ENCODE measurements at regions not wholly inside any gene's neighbourhood (a gene's known extent, or its start where the extent isn't known, plus 50 kb on each side); places are given as distances from the start of the nearest gene placed in this dataset.
"Not testable (repeated sequence)": the region's sequence is repeated elsewhere in the genome, so short reads cannot be mapped to it uniquely, and the experiment has no call there.

- H3K4me1 ChIP-seq (ENCODE audit: control insufficient read depth, insufficient read depth, low read length): no peaks in the 10 kb centered on the region
- H3K36me3 ChIP-seq (ENCODE audit: control insufficient read depth, insufficient read depth, low read length): no peaks in the 10 kb centered on the region
- no peaks in the 10 kb centered on the region for H3K9me3 ChIP-seq (ENCODE audit: control insufficient read depth, insufficient read depth, low read length)
- DNase-seq (ENCODE audit: low read depth, low spot score): no peak
- no peaks in the 10 kb centered on the region for H3K27me3 ChIP-seq (ENCODE audit: control insufficient read depth, insufficient read depth, low read length)
- WGBS (ENCODE audit: insufficient coverage, insufficient read length): no CpG with 5 or more reads among the region's 2 CpGs
- no peak overlapping the region for H3K4me3 ChIP-seq (ENCODE audit: low read length)
- no peak overlapping the region for H3K27ac ChIP-seq (ENCODE audit: low read length)
These were observed 612.6 kb downstream of the PSAT1 start for GRCh38 chr9:78909566-78909965.

- no CpG with 5 or more reads among the region's 2 CpGs for WGBS (ENCODE audit: insufficient coverage, insufficient read length)
- not testable (repeated sequence) for H3K4me3 ChIP-seq (ENCODE audit: low read length); DNase-seq (ENCODE audit: low read depth, low spot score); H3K4me1 ChIP-seq (ENCODE audit: control insufficient read depth, insufficient read depth, low read length); H3K9me3 ChIP-seq (ENCODE audit: control insufficient read depth, insufficient read depth, low read length); H3K36me3 ChIP-seq (ENCODE audit: control insufficient read depth, insufficient read depth, low read length); H3K27ac ChIP-seq (ENCODE audit: low read length); H3K27me3 ChIP-seq (ENCODE audit: control insufficient read depth, insufficient read depth, low read length)
These were observed 620.0 kb downstream of the PSAT1 start for GRCh38 chr9:78916884-78917283.

- no peak overlapping the region for H3K4me3 ChIP-seq (ENCODE audit: low read length)
- H3K27me3 ChIP-seq (ENCODE audit: control insufficient read depth, insufficient read depth, low read length): no peaks in the 10 kb centered on the region
- no peak for DNase-seq (ENCODE audit: low read depth, low spot score)
- no CpG with 5 or more reads among the region's 3 CpGs for WGBS (ENCODE audit: insufficient coverage, insufficient read length)
- no peaks in the 10 kb centered on the region for H3K9me3 ChIP-seq (ENCODE audit: control insufficient read depth, insufficient read depth, low read length)
- H3K27ac ChIP-seq (ENCODE audit: low read length): no peak overlapping the region
- H3K36me3 ChIP-seq (ENCODE audit: control insufficient read depth, insufficient read depth, low read length): no peaks in the 10 kb centered on the region
- H3K4me1 ChIP-seq (ENCODE audit: control insufficient read depth, insufficient read depth, low read length): no peaks in the 10 kb centered on the region
These were observed 622.1 kb downstream of the PSAT1 start for GRCh38 chr9:78918976-78919375.

- Histone ChIP-seq H3K4me1 (ENCODE audit: control insufficient read depth, insufficient read depth, low read length) (no peaks in the 10 kb centered on the region), H3K36me3 (ENCODE audit: control insufficient read depth, insufficient read depth, low read length) (no peaks in the 10 kb centered on the region), H3K4me3 (ENCODE audit: low read length) (no peak overlapping the region), H3K27ac (ENCODE audit: low read length) (no peak overlapping the region), H3K9me3 (ENCODE audit: control insufficient read depth, insufficient read depth, low read length) (no peaks in the 10 kb centered on the region), H3K27me3 (ENCODE audit: control insufficient read depth, insufficient read depth, low read length) (no peaks in the 10 kb centered on the region)
- DNase-seq (ENCODE audit: low read depth, low spot score): no peak
- no CpG with 5 or more reads among the region's 2 CpGs for WGBS (ENCODE audit: insufficient coverage, insufficient read length)
These were observed 622.8 kb downstream of the PSAT1 start for GRCh38 chr9:78919701-78920100.

DNA sequence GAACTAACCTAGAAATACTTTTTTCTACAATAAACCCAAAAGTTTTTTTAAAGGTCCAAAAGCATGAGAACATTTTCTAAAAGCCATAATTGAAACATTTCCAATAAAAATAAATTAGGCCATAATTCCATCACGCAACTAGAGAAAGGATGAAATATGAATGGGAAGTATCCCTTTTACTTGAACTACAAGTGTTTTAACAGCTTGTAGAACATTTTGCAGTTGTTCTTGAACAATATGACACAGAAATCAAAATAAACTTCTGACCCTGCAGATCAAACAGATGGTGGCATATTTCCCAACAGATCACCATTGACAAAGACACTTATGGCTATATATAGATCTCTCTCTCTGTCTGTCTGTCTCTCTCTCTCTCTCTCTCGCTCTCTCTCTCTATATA lies 624.4 kb downstream of the PSAT1 start:
- DNase-seq (ENCODE audit: low read depth, low spot score): no peak
- Histone ChIP-seq H3K9me3 (ENCODE audit: control insufficient read depth, insufficient read depth, low read length) (no peaks in the 10 kb centered on the region), H3K27me3 (ENCODE audit: control insufficient read depth, insufficient read depth, low read length) (no peaks in the 10 kb centered on the region), H3K4me1 (ENCODE audit: control insufficient read depth, insufficient read depth, low read length) (no peaks in the 10 kb centered on the region), H3K27ac (ENCODE audit: low read length) (no peak overlapping the region), H3K36me3 (ENCODE audit: control insufficient read depth, insufficient read depth, low read length) (no peaks in the 10 kb centered on the region), H3K4me3 (ENCODE audit: low read length) (no peak overlapping the region)
- WGBS (ENCODE audit: insufficient coverage, insufficient read length): no CpG with 5 or more reads among the region's 2 CpGs

DNA sequence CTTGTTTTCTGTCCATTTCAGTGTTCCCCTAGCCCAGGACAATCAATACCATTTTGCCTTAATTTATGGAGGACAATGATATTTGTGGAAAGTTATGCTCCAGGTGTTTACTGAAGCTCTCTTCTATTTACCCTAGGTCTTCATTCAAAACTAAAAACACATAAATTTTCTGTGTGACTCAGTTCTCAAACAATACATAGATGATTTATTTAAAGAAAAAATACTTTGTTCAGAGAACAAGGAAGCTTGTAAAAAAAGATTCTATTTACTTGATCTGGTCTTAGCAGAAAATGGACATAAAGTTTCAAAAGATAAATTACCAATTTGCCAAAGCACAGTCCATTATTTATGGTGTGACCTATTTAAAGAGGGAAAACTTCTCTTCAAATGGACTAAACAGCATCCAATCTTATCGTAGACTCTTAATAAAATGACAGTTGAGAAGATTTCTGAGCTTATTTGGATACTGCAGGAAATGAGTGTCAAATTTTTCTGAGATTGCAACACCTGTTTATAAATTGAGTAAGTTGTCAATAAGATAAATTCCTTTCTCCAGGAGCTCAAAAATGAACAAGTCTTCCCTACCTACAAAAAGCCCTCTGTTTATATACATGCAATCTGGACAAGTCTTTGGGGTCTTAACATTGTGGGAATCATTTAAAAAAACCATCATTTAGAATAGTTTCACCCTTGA lies 627.2 kb downstream of the PSAT1 start:
- no peak overlapping the region for H3K27ac ChIP-seq (ENCODE audit: low read length)
- no peaks in the 10 kb centered on the region for H3K9me3 ChIP-seq (ENCODE audit: control insufficient read depth, insufficient read depth, low read length)
- no peak for DNase-seq (ENCODE audit: low read depth, low spot score)
- WGBS (ENCODE audit: insufficient coverage, insufficient read length): no CpG with 5 or more reads among the region's 1 CpG
- no peaks in the 10 kb centered on the region for H3K36me3 ChIP-seq (ENCODE audit: control insufficient read depth, insufficient read depth, low read length)
- H3K4me1 ChIP-seq (ENCODE audit: control insufficient read depth, insufficient read depth, low read length): no peaks in the 10 kb centered on the region
- no peaks in the 10 kb centered on the region for H3K27me3 ChIP-seq (ENCODE audit: control insufficient read depth, insufficient read depth, low read length)
- H3K4me3 ChIP-seq (ENCODE audit: low read length): no peak overlapping the region

- Histone ChIP-seq H3K27me3 (ENCODE audit: control insufficient read depth, insufficient read depth, low read length) (no peaks in the 10 kb centered on the region), H3K27ac (ENCODE audit: low read length) (no peak overlapping the region), H3K36me3 (ENCODE audit: control insufficient read depth, insufficient read depth, low read length) (no peaks in the 10 kb centered on the region), H3K9me3 (ENCODE audit: control insufficient read depth, insufficient read depth, low read length) (no peaks in the 10 kb centered on the region), H3K4me3 (ENCODE audit: low read length) (no peak overlapping the region), H3K4me1 (ENCODE audit: control insufficient read depth, insufficient read depth, low read length) (no peaks in the 10 kb centered on the region)
- no peak for DNase-seq (ENCODE audit: low read depth, low spot score)
- WGBS (ENCODE audit: insufficient coverage, insufficient read length): no CpG with 5 or more reads among the region's 1 CpG
These were observed 630.4 kb downstream of the PSAT1 start for GRCh38 chr9:78927099-78927940.

- no peak overlapping the region for H3K4me3 ChIP-seq (ENCODE audit: low read length)
- no peak overlapping the region for H3K27ac ChIP-seq (ENCODE audit: low read length)
- H3K36me3 ChIP-seq (ENCODE audit: control insufficient read depth, insufficient read depth, low read length): no peaks in the 10 kb centered on the region
- H3K9me3 ChIP-seq (ENCODE audit: control insufficient read depth, insufficient read depth, low read length): no peaks in the 10 kb centered on the region
- H3K27me3 ChIP-seq (ENCODE audit: control insufficient read depth, insufficient read depth, low read length): no peaks in the 10 kb centered on the region
- no CpG with 5 or more reads among the region's 7 CpGs for WGBS (ENCODE audit: insufficient coverage, insufficient read length)
- no peaks in the 10 kb centered on the region for H3K4me1 ChIP-seq (ENCODE audit: control insufficient read depth, insufficient read depth, low read length)
- no peak for DNase-seq (ENCODE audit: low read depth, low spot score)
These were observed 631.9 kb downstream of the PSAT1 start for GRCh38 chr9:78928625-78929405.

- no peaks in the 10 kb centered on the region for H3K27me3 ChIP-seq (ENCODE audit: control insufficient read depth, insufficient read depth, low read length)
- no peaks in the 10 kb centered on the region for H3K9me3 ChIP-seq (ENCODE audit: control insufficient read depth, insufficient read depth, low read length)
- WGBS (ENCODE audit: insufficient coverage, insufficient read length): no CpG with 5 or more reads among the region's 2 CpGs
- no peaks in the 10 kb centered on the region for H3K4me1 ChIP-seq (ENCODE audit: control insufficient read depth, insufficient read depth, low read length)
- no peak overlapping the region for H3K4me3 ChIP-seq (ENCODE audit: low read length)
- DNase-seq (ENCODE audit: low read depth, low spot score): no peak
- no peak overlapping the region for H3K27ac ChIP-seq (ENCODE audit: low read length)
- H3K36me3 ChIP-seq (ENCODE audit: control insufficient read depth, insufficient read depth, low read length): no peaks in the 10 kb centered on the region
These were observed 633.4 kb downstream of the PSAT1 start for GRCh38 chr9:78930281-78930680.

DNA sequence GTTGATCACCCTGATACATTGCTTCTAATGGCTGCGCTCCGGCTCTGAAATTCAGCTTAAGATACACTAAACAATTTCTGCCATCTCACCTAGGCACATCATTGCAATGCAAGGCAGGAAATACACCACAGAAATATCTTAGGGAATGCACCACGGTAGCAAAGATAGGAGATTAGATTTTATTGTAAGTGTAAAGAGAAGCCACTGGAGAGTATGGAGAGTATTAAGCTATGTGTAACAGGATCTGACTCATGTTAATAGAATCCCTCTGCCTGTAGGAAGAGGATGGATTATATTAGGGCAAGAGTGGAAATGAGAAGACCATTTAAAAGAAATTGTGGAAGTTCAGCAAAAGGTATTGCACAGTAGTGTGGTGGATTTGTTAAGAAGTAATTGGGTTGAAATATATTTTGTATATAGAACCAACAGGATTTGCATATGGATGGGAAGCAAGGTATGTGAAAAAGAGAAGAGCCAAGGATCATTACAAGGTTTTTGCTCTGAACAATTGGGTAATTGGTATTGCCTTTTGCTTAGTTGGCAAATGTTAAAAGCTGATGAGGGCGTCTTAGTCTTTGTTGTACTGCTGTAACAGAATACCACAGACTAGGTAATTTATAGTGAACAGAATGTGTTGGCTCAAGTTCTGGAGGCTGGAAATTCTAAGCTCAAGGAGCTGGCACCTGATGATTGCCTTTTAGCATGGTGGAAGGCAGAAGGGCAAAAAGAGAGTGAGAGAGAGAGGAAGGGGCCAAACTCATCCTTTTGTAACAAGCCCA lies 636.1 kb downstream of the PSAT1 start:
- no peaks in the 10 kb centered on the region for H3K9me3 ChIP-seq (ENCODE audit: control insufficient read depth, insufficient read depth, low read length)
- no peak overlapping the region for H3K27ac ChIP-seq (ENCODE audit: low read length)
- no CpG with 5 or more reads among the region's 4 CpGs for WGBS (ENCODE audit: insufficient coverage, insufficient read length)
- no peaks in the 10 kb centered on the region for H3K27me3 ChIP-seq (ENCODE audit: control insufficient read depth, insufficient read depth, low read length)
- DNase-seq (ENCODE audit: low read depth, low spot score): no peak
- no peaks in the 10 kb centered on the region for H3K4me1 ChIP-seq (ENCODE audit: control insufficient read depth, insufficient read depth, low read length)
- H3K36me3 ChIP-seq (ENCODE audit: control insufficient read depth, insufficient read depth, low read length): no peaks in the 10 kb centered on the region
- H3K4me3 ChIP-seq (ENCODE audit: low read length): no peak overlapping the region

Measured in iPS DF 6.9 (cell line).